HG03432 (cell line): ENCODE measurements at regions not wholly inside any gene's neighbourhood (a gene's known extent, or its start where the extent isn't known, plus 50 kb on each side); places are given as distances from the start of the nearest gene placed in this dataset.
A peak's percentile ranks its signal among the peaks of the same experiment; 100 is the strongest.
"Not testable (repeated sequence)": the region's sequence is repeated elsewhere in the genome, so short reads cannot be mapped to it uniquely, and the experiment has no call there.

ENCODE experiments used
- ATAC-seq: cut with Tn5 transposase; IDR thresholded peaks from one replicate; pipeline ENCODE4 v1.9.1; 2021; ENCODE audit warnings: mild to moderate bottlenecking, moderate library complexity; ENCODE audit not compliant: unreplicated experiment

- no peak for ATAC-seq
Observed at GRCh38 chrX:46367491-46367890, 177.7 kb downstream of the ZNF674 start.

- no peak for ATAC-seq
Observed at GRCh38 chrX:46366381-46367207, 178.6 kb downstream of the ZNF674 start.

GRCh38 chrX:46354481-46354880 is 190.7 kb downstream of the ZNF674 start:
- ATAC-seq = no peak

GRCh38 chrX:46341767-46342322 is 203.4 kb downstream of the ZNF674 start:
- ATAC-seq = no peak

- ATAC-seq = no peak
Observed at GRCh38 chrX:46340696-46341095, 204.5 kb downstream of the ZNF674 start.

- no peak for ATAC-seq
Observed at GRCh38 chrX:46333550-46333949, 211.7 kb downstream of the ZNF674 start.

- ATAC-seq = no peak
Observed at GRCh38 chrX:46330981-46331380, 214.2 kb downstream of the ZNF674 start.

GRCh38 chrX:46330513-46330912 is 214.7 kb downstream of the ZNF674 start:
- no peak for ATAC-seq

GRCh38 chrX:46328133-46328532 is 217.1 kb downstream of the ZNF674 start:
- no peak for ATAC-seq

- no peak for ATAC-seq
Observed at GRCh38 chrX:46327566-46328115, 217.6 kb downstream of the ZNF674 start.

GRCh38 chrX:46326161-46326560 is 219.1 kb downstream of the ZNF674 start:
- ATAC-seq = no peak

GRCh38 chrX:46325312-46325877 is 219.8 kb downstream of the ZNF674 start:
- no peak for ATAC-seq

GRCh38 chrX:46324166-46324565 is 221.1 kb downstream of the ZNF674 start:
- no peak for ATAC-seq

- not testable (repeated sequence) for ATAC-seq
Observed at GRCh38 chrX:46322929-46323328, 222.3 kb downstream of the ZNF674 start.

- ATAC-seq = no peak
Observed at GRCh38 chrX:46321676-46322075, 223.5 kb downstream of the ZNF674 start.

GRCh38 chrX:46319750-46320149 is 225.5 kb downstream of the ZNF674 start:
- no peak for ATAC-seq

GRCh38 chrX:46318551-46318950 is 226.7 kb downstream of the ZNF674 start:
- ATAC-seq = no peak

- no peak for ATAC-seq
Observed at GRCh38 chrX:46317163-46317562, 228.1 kb downstream of the ZNF674 start.

- ATAC-seq = no peak
Observed at GRCh38 chrX:46311581-46312120, 233.6 kb downstream of the ZNF674 start.

- peak; percentile 88 for ATAC-seq
Observed at GRCh38 chrX:46310815-46311497, 234.3 kb downstream of the ZNF674 start.

- ATAC-seq = no peak
Observed at GRCh38 chrX:46308110-46308509, 237.1 kb downstream of the ZNF674 start.
